Body of pancreas (tissue), 4 donors: ENCODE measurements at regions not wholly inside any gene's neighbourhood (a gene's known extent, or its start where the extent isn't known, plus 50 kb on each side); places are given as distances from the start of the nearest gene placed in this dataset.

Source experiments
- POLR2A ChIP-seq, 3 donors: fragments of 450-650 bp; IDR thresholded peaks; one replicate each; pipeline ENCODE4 v1.6.1; 2016; ENCODE audit warnings: antibody characterized with exemption in 3 of 3, mild to moderate bottlenecking in 2 of 3
- TF ChIP-seq, protein P1 (sequence below), 7 experiments: fragments of 450-650 bp in 4 of 7; fragments of 200-600 bp in 3 of 7; sonication (generic) in 3 of 7; IDR thresholded peaks; one replicate each; pipeline ENCODE4 v1.5.1; 2016 to 2019; ENCODE audit warnings: antibody characterized with exemption in 7 of 7

DNA sequence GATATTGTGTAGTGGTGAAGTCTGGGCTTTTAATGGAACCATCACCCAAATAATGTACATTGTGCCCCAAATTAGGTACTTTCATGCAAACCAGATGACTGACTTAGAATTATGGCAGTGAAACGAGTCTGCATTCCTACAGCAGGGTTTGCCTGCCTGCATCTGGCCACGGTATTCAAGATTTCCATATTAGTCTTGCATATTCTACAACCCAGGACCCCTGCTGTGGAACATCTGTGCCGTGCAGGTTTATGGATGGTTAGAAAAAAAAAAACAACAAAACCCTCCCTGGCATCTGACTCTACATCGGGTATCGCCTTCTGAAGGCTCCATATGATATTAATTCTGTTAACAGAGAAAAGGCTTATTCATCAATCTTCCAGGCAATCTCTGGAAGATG, 394.8 kb downstream of the DCDC2C start:
- TF ChIP-seq, protein P1, sequence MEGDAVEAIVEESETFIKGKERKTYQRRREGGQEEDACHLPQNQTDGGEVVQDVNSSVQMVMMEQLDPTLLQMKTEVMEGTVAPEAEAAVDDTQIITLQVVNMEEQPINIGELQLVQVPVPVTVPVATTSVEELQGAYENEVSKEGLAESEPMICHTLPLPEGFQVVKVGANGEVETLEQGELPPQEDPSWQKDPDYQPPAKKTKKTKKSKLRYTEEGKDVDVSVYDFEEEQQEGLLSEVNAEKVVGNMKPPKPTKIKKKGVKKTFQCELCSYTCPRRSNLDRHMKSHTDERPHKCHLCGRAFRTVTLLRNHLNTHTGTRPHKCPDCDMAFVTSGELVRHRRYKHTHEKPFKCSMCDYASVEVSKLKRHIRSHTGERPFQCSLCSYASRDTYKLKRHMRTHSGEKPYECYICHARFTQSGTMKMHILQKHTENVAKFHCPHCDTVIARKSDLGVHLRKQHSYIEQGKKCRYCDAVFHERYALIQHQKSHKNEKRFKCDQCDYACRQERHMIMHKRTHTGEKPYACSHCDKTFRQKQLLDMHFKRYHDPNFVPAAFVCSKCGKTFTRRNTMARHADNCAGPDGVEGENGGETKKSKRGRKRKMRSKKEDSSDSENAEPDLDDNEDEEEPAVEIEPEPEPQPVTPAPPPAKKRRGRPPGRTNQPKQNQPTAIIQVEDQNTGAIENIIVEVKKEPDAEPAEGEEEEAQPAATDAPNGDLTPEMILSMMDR (IDR thresholded peaks at IDR 0.05) = no peak
- TF ChIP-seq POLR2A (IDR thresholded peaks at IDR 0.05) = no peak
